HG02970 (cell line): ENCODE measurements at regions not wholly inside any gene's neighbourhood (a gene's known extent, or its start where the extent isn't known, plus 50 kb on each side); places are given as distances from the start of the nearest gene placed in this dataset.

Source experiments
- ATAC-seq: cut with Tn5 transposase; IDR thresholded peaks from one replicate; pipeline ENCODE4 v1.9.1; 2021; ENCODE audit warnings: mild to moderate bottlenecking, moderate library complexity, moderate number of reproducible peaks; ENCODE audit not compliant: unreplicated experiment, low FRiP score

DNA sequence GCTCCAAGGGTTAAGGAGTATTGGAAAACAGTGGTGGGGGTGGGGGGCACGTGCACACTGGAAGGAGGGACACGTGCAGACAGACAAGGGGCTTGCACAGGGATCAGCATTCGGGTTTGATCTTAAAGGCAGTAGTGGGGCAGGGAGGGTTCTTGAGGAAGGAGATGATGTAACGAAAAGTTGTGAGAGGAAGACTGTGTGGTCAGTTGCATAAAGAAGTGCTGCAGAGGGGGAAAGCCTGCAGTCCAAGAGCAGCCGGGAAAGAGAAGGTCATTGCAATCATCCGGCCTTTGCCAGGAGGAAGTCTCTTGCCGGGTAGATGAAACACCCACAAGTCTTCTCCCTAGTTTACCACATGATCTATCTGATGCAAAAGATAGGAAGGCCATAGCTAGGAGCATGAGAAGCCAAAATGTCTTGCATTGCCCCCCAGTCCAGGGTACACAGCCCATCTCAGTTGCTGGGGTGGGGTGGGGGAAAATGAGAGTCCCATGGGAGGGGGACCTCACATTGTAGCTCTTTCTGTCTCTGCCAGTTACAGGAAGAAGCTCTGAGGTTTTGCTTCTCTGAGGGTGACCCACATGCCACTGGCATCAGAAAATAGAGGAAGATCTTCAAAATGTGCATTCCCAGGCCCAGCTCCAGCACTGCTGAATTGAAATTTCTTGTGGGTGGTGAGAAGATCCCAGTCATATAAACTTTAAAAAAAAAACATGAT, 202.5 kb upstream of the RAB4A start:
- ATAC-seq = no peak

DNA sequence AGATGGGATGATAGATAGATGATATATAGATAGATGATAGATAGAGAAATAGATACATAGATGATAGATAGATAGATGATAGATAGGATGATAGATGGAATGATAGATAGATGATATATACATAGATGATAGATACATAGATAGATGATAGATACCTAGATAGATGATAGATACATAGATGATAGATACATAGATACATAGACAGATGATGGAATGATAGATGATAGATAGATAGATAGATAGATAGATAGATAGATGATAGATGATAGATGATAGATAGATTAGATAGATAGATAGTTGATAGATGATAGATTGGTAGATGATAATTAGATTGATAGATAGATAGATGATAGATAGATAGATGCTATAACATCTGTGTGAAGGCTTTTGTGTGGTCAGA, 201.7 kb upstream of the RAB4A start:
- no peak for ATAC-seq

DNA sequence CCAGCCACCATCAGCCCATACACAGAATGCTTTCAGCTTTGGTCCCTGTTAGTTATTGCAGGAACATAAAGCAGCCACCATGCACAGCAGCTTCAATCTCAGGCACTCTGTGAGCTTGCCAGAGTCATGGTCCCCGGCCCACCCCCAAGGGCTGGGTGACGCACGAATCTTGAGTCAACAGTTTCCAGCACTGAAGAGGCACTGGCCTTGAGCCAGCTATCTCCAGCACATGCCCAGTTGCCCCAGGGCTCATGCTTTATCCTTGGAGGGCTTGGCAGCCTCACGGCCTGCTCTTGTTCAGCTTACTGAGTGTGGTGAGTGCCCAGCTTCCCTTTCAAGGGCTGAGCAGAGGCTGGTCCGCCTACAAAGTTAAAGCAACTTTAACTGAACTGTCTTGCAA, 200.7 kb upstream of the RAB4A start:
- no peak for ATAC-seq

DNA sequence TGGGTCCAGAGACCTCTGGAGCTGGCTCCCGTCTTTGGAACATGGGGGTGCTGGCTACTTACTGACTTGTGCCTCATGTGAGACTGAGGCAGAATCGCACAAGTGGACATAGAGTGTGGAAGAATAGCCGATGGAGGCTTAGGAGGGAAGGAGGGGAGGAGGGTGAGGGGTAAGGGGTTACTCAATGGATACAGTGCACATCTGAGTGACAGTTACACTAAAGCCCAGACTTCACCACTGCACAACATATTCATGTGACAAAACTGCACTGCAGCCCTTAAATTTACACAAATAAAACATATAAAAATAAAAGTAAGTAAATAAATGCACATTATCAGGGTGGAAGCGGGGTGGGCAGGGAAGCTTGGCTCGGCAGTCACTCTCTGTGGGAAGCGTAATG, 197.7 kb upstream of the RAB4A start:
- ATAC-seq = no peak

DNA sequence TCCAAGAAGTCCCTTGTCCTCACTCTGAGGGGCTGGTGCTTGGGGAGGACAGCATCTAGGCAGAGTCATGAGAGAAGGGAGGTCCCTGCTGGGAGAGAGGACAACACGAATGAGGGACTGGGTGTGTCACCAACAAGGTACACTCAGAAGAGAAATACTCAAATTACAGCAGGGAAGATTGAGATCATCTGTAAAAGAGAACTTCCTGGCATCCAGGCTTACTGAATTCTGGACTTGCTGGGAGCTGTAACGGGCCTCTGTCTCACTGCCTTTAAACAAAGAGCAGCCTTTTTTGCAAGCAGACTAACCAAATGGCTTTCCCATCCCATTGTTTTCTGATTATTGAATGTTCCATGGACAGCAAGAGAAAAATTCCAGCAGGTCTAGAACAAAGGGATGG, 195.7 kb upstream of the RAB4A start:
- no peak for ATAC-seq

DNA sequence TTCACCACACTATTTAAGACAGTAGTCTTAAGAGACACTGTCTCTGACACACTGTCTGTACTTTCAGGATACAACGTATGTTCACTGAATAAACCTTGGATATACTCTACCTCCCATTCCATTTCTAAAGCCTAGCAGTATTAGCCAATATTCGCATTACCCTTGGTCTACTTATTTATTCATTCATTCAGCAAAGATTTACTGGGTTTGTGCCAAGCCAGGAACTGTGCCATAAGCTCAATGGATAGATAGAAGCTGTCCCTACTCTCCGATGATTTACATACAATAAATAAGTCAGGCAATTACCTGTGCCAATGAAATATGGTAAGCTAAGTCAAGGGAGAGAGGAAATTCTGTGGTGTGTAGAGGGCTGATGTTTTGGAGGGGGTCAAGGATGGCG, 195.2 kb upstream of the RAB4A start:
- no peak for ATAC-seq

DNA sequence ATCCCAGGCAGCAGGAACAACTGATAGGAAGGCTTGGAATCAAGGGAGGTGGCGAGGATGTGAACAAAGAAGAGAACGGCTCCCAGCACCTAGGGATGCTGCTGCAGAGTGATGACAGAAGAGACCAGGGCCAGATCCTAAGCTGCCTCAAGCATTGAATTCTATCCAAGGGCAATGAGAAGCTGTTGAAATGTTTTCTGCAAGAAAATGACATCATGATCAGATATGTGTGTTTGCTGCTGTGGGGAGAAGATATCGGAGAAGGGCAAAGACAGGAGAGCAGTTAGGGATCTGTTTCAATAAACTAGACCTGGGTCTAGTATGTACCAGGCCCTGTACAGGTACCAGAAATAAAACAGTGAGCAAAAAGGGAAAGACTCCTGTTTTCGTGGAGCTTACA, 194.7 kb upstream of the RAB4A start:
- no peak for ATAC-seq

DNA sequence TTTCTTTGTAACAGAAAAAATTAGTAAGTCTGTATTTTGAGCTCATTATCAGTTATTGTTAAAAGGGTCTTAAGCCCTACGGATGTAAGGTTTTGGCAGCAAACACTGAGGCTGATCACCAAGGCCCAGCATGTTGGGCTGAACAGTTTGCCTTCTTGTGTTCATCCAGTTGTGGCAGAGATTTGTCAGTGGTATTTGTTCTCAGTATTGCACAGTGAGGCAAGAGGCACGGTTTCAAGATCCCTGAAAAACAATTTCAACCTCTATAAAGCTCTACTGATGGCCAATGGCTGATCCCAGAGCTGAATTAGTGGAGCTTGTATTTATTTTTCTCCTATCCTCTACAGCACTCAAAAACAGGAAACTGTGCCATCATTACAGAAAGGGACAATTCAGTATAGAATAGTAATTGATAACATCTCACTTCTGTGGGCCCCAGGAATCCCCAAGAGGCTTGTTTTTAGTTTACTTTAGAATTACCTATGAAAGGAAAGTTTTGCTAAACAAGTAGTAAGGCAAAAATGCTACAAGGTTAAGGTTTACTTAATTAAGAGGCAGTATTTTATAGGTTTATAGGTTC, 191.8 kb upstream of the RAB4A start:
- ATAC-seq = no peak

DNA sequence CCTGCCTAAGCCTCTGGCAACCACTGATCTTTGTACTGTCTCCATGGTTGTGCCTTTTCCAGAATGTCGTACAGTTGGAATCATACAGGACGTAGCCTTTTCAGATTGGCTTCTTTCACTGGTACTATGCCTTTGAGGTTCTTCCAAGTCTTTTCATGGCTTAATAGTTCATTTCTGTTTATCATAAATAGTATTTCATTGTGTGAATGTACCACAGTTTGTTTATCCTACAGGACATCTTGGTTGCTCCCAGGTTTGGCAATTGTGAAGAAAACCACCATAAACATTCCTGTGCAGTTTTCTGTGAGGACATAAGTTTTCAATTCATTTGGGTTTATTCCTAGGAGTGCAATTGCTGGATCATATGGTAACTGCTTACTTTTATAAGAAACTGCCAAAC, 190.6 kb upstream of the RAB4A start:
- no peak for ATAC-seq

DNA sequence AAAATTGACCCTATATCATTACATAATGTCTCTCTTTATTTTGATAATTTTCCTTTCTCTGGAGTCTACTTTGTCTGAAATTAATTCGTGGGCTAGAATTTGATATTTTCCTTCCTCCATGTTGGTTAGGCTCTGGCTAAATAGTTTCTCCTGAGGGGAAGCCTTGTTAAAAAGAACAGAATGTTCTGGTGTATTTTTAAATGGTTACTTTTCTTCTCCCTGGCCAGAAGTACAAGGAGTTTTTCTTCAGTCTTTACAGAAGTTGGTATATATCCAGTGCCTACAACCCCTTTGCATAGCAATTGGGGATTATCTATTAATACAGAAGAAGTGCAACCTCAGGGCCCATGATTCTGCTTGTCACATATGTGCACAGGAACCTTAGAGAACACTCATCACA, 185.6 kb upstream of the RAB4A start:
- no peak for ATAC-seq

DNA sequence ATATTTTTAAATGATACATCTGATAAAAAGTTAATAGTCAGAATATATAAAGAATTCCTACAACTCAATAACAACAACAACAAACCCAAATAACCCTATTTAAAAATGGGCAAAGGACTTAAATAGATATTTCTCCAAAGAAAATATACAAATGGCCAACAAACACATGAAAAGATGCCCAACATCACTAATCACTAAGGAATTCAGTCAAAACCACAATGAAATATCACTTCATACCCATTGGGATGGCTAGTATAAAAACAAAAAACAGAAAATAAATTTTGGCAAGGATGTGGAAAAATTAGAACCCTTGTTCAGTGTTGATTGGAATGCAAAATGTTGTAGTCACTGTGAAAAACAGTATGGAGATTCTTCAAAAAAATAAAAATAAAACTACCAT, 184.8 kb upstream of the RAB4A start:
- ATAC-seq = no peak

DNA sequence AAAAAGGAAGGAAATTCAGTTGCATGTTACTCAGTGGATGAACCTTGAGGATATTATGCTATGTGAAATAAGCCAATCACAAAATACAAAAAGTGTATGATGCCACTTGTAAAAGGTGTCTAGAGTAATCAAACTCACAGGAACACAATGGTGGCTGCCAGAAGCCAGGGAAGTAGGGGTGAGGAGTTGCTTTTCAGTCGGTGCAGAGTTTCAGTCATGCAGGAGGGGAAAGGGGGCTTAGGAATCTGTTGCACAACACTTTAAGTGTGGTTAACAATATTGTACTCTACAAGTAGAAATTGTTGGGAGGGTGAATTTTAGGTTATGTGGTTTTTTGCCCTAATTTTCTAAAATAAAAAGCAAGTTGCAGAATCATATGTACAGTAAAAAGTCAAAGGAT, 184.2 kb upstream of the RAB4A start:
- ATAC-seq = no peak

DNA sequence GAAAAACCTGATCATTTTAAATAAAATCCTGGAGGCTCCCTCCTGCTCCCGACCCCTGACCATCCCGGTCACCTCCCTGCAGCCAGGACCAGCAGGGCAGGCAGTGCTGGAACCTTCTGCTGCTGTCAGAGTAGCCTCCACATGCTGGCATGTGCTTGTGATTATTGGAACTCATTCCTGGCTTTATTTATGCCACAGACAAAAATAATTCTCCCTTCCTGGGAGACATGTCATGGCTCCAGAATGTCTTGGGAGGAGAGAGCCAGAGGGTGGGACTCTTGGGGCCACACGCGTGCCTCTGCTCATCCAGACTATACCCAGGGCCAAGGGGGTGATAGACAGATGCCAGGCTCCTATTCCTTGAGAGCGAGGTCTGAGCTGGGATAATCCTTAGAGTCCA, 183.6 kb upstream of the RAB4A start:
- ATAC-seq = no peak

DNA sequence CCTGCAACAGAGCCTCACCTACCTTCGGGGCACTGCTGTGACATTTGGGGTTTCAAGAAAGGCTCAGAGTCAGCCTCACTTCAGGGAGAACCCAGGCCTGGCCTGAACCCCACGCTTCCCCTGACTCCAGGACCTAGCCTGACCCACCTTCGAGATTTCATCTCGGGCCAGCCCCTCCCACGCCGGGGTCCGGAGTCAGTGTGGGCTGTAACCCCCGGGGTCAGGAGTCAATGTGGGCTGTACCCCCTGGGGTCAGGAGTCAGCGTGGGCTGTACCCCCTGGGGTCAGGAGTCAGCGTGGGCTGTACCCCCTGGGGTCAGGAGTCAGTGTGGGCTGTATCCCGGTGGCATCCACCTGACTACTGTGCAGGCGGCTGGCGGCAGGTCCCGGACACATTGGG, 183.0 kb upstream of the RAB4A start:
- no peak for ATAC-seq

DNA sequence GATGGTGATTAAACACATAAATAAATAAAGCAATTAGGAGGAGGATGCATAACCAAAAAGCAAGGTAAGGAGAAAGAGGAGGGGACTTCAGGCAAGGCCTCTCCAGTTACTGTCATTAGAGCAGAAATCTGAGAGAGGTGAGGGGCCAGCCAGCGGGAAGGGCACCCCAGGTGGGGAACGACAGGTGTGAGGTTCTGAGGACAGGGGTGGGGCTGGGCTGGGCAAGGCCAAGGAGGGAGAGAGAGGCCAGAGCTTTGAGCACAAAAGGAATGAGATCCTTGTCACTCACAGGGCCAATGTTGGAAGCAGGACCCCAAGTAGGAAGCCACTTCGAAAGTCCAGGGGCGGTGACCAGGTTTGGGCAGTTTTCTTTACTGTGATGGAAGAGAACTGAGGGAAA, 182.2 kb upstream of the RAB4A start:
- ATAC-seq = no peak

DNA sequence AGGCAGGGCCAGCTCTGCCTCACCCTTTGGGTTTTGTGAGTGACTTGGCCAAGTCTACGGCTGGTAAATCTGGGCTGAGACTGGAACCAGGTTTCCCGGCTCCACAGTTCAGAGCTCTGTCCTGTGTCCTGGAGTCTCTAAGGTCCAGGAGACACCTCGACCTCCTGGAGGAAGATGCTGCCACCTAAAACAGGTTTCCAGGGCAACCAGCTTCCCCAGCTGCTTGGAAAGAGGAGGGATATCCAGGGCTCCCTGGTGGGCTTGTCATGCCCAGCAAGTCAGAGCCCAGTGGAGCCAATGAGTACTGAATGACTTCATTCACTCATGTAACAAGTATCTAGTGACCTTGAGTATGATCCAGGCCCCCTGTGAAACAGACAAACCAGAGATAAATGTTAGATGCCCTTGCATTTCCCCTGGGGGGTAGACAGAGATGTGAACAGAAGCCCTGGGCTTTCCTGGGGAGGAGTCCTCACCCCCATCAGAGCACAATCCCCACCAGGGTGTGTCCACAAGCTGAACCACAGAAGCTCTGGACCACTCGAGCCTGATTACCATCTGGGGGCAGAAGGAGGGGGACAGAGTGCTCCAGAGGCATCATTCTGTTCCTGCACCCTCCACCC, 181.2 kb upstream of the RAB4A start:
- no peak for ATAC-seq

DNA sequence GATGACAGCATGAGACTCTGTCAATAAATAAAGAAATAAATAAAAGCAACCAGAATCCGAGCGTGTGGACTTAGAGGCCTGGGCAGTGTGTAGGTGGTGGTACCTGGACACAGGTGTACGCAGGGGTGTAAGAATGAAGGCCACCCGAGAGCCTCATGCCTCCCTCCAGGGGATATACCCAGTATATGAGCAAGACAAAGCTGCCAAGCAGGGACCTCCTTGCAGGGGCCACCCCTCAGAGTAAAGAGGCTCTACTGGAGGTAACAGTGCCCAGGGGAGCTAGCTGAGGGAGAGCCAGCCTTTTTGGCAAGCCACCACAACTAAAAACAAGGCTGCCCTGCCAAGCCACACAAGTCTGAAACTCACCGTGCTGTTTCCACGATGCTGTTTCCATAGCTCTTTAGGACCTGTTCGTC, 179.2 kb upstream of the RAB4A start:
- ATAC-seq = no peak

DNA sequence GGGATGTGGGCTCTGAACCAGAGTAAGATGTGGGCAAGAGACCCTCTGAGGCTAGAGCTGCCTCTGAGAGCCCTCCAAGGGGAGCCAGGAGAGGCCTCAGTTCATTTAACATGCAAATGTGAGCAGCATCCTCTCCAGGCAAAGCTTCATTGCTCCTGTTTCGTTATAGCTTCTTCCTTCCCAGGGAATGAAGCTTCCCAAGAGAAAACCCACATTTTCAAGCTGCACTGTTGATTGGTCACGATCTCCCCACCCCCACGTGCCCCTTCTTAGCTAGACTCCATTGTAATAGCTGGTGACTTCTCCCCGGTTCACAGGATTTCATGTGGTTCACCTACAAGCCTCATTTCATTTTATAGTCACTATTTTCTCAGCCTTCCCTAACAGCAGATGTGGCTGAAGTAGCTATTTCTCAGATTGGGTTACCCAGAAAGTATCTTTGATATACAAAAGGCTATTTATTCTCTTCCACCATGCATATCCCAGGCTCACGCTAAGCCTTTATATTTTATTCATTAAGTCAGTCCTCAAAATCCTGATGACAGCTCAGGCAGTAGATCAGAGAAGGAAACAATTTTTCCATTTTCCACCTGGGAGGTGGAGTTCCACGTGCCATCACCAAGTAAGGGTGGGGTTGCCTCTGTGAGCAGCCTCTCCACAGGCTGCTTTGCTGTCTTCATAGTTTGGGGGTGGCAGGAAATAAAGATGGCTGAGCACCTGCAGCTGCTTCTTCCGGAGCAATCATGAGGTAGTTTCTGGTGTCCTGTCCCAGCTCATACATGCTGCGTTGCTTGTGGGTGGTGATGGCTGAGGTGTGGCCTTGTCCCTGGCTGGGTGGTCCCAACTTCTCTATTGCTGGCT, 178.3 kb upstream of the RAB4A start:
- no peak for ATAC-seq

DNA sequence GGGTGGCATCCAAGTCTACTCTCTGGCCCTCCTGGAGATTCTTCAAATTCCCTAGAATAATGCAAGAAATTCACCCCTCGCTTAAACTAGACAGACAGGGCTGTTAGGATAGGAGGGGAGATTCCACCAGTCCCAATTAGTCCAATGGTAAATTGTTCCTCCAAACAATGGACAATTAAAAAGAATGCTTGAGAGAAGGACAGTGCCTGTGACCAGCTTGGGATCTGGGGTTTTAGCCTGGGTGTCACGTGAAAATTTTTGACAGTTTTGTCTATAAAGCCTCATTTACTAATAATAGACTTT, 177.7 kb upstream of the RAB4A start:
- ATAC-seq = no peak

DNA sequence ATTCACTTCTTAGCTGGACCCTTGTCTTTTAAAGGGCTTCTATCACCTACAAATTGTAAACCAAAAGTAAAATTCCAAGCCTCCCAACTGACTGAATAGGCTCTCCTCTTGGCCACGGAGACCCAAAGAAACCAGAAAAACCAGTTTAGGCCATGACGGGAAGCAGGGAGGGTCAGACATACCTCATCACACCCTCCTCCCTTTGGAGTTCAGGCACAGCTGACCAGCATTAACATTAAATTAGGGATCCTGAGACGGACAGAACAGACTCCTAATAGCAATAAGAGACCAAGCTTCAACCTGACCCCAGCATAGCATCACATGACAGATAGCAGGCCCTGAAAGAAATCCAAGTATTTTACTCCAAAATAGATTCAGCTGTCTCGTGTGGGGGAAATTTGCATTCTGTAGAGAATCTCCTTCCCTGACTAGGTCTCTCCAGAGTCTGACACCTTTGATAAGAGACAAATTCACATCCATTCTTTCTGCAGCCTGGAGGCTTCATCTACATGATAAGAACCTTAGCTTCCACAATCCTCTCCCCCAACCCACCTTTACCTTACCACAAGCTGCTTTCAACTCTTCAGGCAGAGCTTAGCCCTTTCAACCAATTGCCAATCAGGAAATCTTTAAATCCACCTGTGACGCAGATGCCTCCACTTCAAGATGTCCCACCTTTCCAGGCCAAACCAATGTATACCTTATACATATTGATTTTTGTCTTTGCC, 177.1 kb upstream of the RAB4A start:
- ATAC-seq = no peak
